DMS 273 (cell line): ENCODE measurements at regions not wholly inside any gene's neighbourhood (a gene's known extent, or its start where the extent isn't known, plus 50 kb on each side); places are given as distances from the start of the nearest gene placed in this dataset.
A peak's percentile ranks its signal among the peaks of the same experiment; 100 is the strongest.
"Not testable (repeated sequence)": the region's sequence is repeated elsewhere in the genome, so short reads cannot be mapped to it uniquely, and the experiment has no call there.

Source experiments
- DNase-seq: peaks from one replicate; lab custom pipeline; 2025; ENCODE audit not compliant: unreplicated experiment; lab: John Stamatoyannopoulos, UW

GRCh38 chr1:177891809-177892208 is 78.0 kb downstream of the SEC16B start:
- DNase-seq: no peak

GRCh38 chr1:177890479-177890878 is 79.4 kb downstream of the SEC16B start:
- no peak for DNase-seq

GRCh38 chr1:177884479-177885021 is 85.3 kb downstream of the SEC16B start:
- no peak for DNase-seq

- no peak for DNase-seq
Measured at GRCh38 chr1:177883581-177883980, 86.3 kb downstream of the SEC16B start.

- DNase-seq: no peak
Measured at GRCh38 chr1:177880339-177880891, 89.4 kb downstream of the SEC16B start.

- DNase-seq: no peak
Measured at GRCh38 chr1:177877086-177877485, 92.8 kb downstream of the SEC16B start.

GRCh38 chr1:177873238-177873637 is 96.6 kb downstream of the SEC16B start:
- peak; percentile 59 for DNase-seq

GRCh38 chr1:177872308-177872900 is 97.5 kb downstream of the SEC16B start:
- DNase-seq: no peak

- DNase-seq: no peak
Measured at GRCh38 chr1:177871613-177872307, 98.1 kb downstream of the SEC16B start.

GRCh38 chr1:177869586-177869985 is 100.3 kb downstream of the SEC16B start:
- no peak for DNase-seq

GRCh38 chr1:177869011-177869410 is 100.8 kb downstream of the SEC16B start:
- not testable (repeated sequence) for DNase-seq

GRCh38 chr1:177865807-177866206 is 104.1 kb downstream of the SEC16B start:
- no peak for DNase-seq

- no peak for DNase-seq
Measured at GRCh38 chr1:177864538-177865305, 105.1 kb downstream of the SEC16B start.

- no peak for DNase-seq
Measured at GRCh38 chr1:177863796-177864195, 106.1 kb downstream of the SEC16B start.

GRCh38 chr1:177862916-177863315 is 106.9 kb downstream of the SEC16B start:
- DNase-seq: no peak

- no peak for DNase-seq
Measured at GRCh38 chr1:177859572-177859971, 110.3 kb downstream of the SEC16B start.

- peak; percentile 40 for DNase-seq
Measured at GRCh38 chr1:177858332-177858821, 111.5 kb downstream of the SEC16B start.

- DNase-seq: peak; percentile 21
Measured at GRCh38 chr1:177857285-177857684, 112.6 kb downstream of the SEC16B start.

- DNase-seq: no peak
Measured at GRCh38 chr1:177854951-177855350, 114.9 kb downstream of the SEC16B start.

GRCh38 chr1:177849579-177850290 is 120.1 kb downstream of the SEC16B start:
- no peak for DNase-seq

GRCh38 chr1:177849130-177849529 is 120.7 kb downstream of the SEC16B start:
- DNase-seq: no peak
